A673 (cell line): ENCODE measurements at regions not wholly inside any gene's neighbourhood (a gene's known extent, or its start where the extent isn't known, plus 50 kb on each side); places are given as distances from the start of the nearest gene placed in this dataset.

ENCODE experiments used
- EZH2 ChIP-seq: fragments of 200-600 bp; sonication (generic); IDR thresholded peaks from 2 replicates; pipeline ENCODE4 v1.6.1; 2017; ENCODE audit warnings: borderline replicate concordance, low read depth, mild to moderate bottlenecking, mixed read lengths, antibody characterized with exemption, low read length; ENCODE audit not compliant: poor library complexity, severe bottlenecking
- TF ChIP-seq, protein P1 (sequence below): fragments of 300-800, 200-600 bp; sonication (generic); conservative IDR thresholded peaks from 2 replicates; pipeline ENCODE4 v1.5.1; 2017; ENCODE audit warnings: low read depth, mild to moderate bottlenecking, antibody characterized with exemption, low read length, moderate library complexity, mixed read lengths

DNA sequence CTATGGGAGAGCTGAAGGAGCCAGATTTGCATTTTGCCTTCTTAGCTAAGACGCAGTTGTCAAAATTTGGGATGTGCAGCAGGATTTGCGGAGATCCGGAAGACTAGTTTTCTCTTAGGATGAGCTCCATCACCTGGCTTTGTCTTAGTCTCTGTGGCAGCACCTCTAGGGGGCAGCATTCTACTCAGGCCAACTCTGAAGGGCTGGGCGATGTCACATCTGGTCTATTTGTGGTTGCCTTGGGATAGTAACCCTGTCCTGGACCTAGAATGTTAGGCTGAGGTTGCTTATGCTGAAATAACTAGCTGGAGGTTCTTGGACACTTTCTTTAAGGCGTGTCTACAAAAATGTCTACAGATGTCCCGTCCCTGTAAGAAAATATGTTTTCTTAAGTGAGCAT is 116.2 kb downstream of the FAT3 start:
- no peak for TF ChIP-seq EZH2
- TF ChIP-seq, protein P1, sequence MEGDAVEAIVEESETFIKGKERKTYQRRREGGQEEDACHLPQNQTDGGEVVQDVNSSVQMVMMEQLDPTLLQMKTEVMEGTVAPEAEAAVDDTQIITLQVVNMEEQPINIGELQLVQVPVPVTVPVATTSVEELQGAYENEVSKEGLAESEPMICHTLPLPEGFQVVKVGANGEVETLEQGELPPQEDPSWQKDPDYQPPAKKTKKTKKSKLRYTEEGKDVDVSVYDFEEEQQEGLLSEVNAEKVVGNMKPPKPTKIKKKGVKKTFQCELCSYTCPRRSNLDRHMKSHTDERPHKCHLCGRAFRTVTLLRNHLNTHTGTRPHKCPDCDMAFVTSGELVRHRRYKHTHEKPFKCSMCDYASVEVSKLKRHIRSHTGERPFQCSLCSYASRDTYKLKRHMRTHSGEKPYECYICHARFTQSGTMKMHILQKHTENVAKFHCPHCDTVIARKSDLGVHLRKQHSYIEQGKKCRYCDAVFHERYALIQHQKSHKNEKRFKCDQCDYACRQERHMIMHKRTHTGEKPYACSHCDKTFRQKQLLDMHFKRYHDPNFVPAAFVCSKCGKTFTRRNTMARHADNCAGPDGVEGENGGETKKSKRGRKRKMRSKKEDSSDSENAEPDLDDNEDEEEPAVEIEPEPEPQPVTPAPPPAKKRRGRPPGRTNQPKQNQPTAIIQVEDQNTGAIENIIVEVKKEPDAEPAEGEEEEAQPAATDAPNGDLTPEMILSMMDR = peak; percentile 84
